GM12878 (cell line): ENCODE measurements at regions not wholly inside any gene's neighbourhood (a gene's known extent, or its start where the extent isn't known, plus 50 kb on each side); places are given as distances from the start of the nearest gene placed in this dataset.

Experiments used
- ATAC-seq: fragments of 200-7000 bp; cut with Tn5 transposase; 3 replicates; pipeline ENCODE4 v1.9.1; 2020; ENCODE audit warnings: mild to moderate bottlenecking, moderate library complexity
- BruUV-seq: library from RNA; stranded (reverse); fragments of 400-500 nt; replicated peaks from 2 replicates; lab custom pipeline; 2021; lab: Mats Ljungman, UMichigan
- CTCF ChIA-PET: fragments of 300-600 bp; sonication (Branson Sonifier 250); formaldehyde crosslinking; extraction: SDS; loops from one replicate; lab custom pipeline; 2021; ENCODE audit warnings: inconsistent platforms; lab: Yijun Ruan, JAX
- POLR2A ChIA-PET: fragments of 350-600 bp; formaldehyde crosslinking; extraction: SDS; loops from one replicate; lab custom pipeline; 2021; ENCODE audit warnings: inconsistent platforms; lab: Charles Lee
- RAD21 ChIA-PET: fragments of 300-600 bp; sonication (Branson Sonifier 250); formaldehyde crosslinking; loops from one replicate; lab custom pipeline; 2023; ENCODE audit warnings: antibody characterized with exemption; ENCODE audit not compliant: unreplicated experiment; lab: Charles Lee
- SMC1A ChIA-PET: fragments of 300-600 bp; sonication (Branson Sonifier 250); formaldehyde crosslinking; loops from one replicate; lab custom pipeline; 2023; ENCODE audit not compliant: unreplicated experiment, uncharacterized antibody; lab: Charles Lee
- DNase-seq: peaks from one replicate; pipeline ENCODE4 v3.0.0-alpha.2; 2011; ENCODE audit warnings: low read depth, low spot score
- FAIRE-seq: peaks from 3 replicates; lab custom pipeline; 2011; peaks lifted over from hg19 to GRCh38; lab: Jason Lieb, UNC
- H2AFZ ChIP-seq: 2 replicates; pipeline ENCODE4 v1.6.0; 2011; ENCODE audit warnings: low read depth, low read length, control low read depth; ENCODE audit not compliant: control insufficient read depth
- H3K27ac ChIP-seq: 2 replicates; pipeline ENCODE4 v1.5.1; 2011; ENCODE audit warnings: control low read depth; ENCODE audit not compliant: control insufficient read depth, insufficient read depth
- H3K27me3 ChIP-seq, 2 experiments: replicated peaks in 1 of 2; 2 replicates each; pipeline versions ENCODE4 v1.6.0 to v1.6.1; 2011; ENCODE audit warnings: low read length in 1 of 2; ENCODE audit not compliant: control insufficient read depth in 2 of 2, insufficient read depth in 2 of 2
- H3K36me3 ChIP-seq, 2 experiments: 2 replicates each; pipeline ENCODE4 v1.5.1; 2011; ENCODE audit warnings: low read length in 1 of 2; ENCODE audit not compliant: control insufficient read depth in 2 of 2, insufficient read depth in 2 of 2
- H3K4me1 ChIP-seq: 2 replicates; pipeline ENCODE4 v1.6.1; 2011; ENCODE audit warnings: mild to moderate bottlenecking, low read length, moderate library complexity, mixed read lengths; ENCODE audit not compliant: control insufficient read depth, insufficient read depth
- H3K4me2 ChIP-seq: 2 replicates; pipeline ENCODE4 v1.6.0; 2011; ENCODE audit warnings: control low read depth; ENCODE audit not compliant: control insufficient read depth, insufficient read depth
- H3K4me3 ChIP-seq: fragments of 200-600 bp; sonication (generic); 2 replicates; pipeline ENCODE4 v1.5.1; 2016
- H3K79me2 ChIP-seq: 2 replicates; pipeline ENCODE4 v1.6.0; 2011; ENCODE audit warnings: low read length; ENCODE audit not compliant: control insufficient read depth, insufficient read depth
- H3K9ac ChIP-seq: 2 replicates; pipeline ENCODE4 v1.8.0; 2011; ENCODE audit warnings: low read length, control low read depth, mixed read lengths; ENCODE audit not compliant: control insufficient read depth, insufficient read depth
- H3K9me3 ChIP-seq: replicated peaks from 3 replicates; pipeline ENCODE4 v1.5.1; 2011; ENCODE audit warnings: mild to moderate bottlenecking, low read length; ENCODE audit not compliant: control insufficient read depth, insufficient read depth
- H4K20me1 ChIP-seq: 2 replicates; pipeline ENCODE4 v1.6.0; 2011; ENCODE audit not compliant: control insufficient read depth, insufficient read depth
- CREB1 ChIP-seq: IDR thresholded peaks from 2 replicates; pipeline ENCODE4 v1.6.1; 2012; ENCODE audit warnings: low read depth, mild to moderate bottlenecking, inconsistent platforms
- WGBS: methylation state at CpG from one replicate; pipeline ENCODE4 v1.1.6; 2016; ENCODE audit warnings: low lambda C conversion rate; ENCODE audit not compliant: insufficient replicate concordance, insufficient coverage; ENCODE audit errors: missing lambda C conversion rate; 5-methylcytosine and 5-hydroxymethylcytosine counted together
- in situ Hi-C: fragments of 300-500 bp; cut with MboI; formaldehyde crosslinking; loops from 9 replicates; pipeline ENCODE4 v1.14.3; 2018; ENCODE audit warnings: mixed read lengths
- intact Hi-C: fragments of 100-400 bp; cut with micrococcal nuclease; formaldehyde crosslinking; loops from one replicate; pipeline ENCODE4 v1.14.2; 2022; ENCODE audit not compliant: unreplicated experiment
- TF ChIP-seq, protein P1 (sequence below): fragments of 450-650 bp; IDR thresholded peaks from 2 replicates; pipeline ENCODE4 v1.6.1; 2017; ENCODE audit warnings: mild to moderate bottlenecking, moderate library complexity

DNA sequence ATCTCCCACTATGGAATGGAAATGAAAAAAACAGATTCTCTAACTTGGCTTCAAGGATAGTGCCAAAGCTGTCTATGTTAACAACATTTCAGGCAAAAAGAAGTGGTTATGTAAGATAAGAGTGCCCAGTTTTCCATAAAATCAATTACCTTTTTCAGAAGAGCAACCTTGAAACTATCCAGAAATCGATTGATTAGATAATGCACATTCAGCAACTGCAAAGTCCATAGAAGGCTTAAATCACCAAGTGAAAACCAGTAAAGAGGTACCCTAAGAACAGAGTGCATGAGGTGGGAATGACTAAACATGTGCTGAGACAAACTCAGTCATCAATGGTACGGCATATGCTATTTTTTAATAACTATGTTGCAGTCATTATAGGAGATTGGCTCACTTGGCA, 71.9 kb upstream of the TNKS2 start (continued):
- TF ChIP-seq, protein P1, sequence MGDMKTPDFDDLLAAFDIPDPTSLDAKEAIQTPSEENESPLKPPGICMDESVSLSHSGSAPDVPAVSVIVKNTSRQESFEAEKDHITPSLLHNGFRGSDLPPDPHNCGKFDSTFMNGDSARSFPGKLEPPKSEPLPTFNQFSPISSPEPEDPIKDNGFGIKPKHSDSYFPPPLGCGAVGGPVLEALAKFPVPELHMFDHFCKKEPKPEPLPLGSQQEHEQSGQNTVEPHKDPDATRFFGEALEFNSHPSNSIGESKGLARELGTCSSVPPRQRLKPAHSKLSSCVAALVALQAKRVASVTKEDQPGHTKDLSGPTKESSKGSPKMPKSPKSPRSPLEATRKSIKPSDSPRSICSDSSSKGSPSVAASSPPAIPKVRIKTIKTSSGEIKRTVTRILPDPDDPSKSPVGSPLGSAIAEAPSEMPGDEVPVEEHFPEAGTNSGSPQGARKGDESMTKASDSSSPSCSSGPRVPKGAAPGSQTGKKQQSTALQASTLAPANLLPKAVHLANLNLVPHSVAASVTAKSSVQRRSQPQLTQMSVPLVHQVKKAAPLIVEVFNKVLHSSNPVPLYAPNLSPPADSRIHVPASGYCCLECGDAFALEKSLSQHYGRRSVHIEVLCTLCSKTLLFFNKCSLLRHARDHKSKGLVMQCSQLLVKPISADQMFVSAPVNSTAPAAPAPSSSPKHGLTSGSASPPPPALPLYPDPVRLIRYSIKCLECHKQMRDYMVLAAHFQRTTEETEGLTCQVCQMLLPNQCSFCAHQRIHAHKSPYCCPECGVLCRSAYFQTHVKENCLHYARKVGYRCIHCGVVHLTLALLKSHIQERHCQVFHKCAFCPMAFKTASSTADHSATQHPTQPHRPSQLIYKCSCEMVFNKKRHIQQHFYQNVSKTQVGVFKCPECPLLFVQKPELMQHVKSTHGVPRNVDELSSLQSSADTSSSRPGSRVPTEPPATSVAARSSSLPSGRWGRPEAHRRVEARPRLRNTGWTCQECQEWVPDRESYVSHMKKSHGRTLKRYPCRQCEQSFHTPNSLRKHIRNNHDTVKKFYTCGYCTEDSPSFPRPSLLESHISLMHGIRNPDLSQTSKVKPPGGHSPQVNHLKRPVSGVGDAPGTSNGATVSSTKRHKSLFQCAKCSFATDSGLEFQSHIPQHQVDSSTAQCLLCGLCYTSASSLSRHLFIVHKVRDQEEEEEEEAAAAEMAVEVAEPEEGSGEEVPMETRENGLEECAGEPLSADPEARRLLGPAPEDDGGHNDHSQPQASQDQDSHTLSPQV = no peak
- TF ChIP-seq, all 136 proteins: peak for 0

DNA sequence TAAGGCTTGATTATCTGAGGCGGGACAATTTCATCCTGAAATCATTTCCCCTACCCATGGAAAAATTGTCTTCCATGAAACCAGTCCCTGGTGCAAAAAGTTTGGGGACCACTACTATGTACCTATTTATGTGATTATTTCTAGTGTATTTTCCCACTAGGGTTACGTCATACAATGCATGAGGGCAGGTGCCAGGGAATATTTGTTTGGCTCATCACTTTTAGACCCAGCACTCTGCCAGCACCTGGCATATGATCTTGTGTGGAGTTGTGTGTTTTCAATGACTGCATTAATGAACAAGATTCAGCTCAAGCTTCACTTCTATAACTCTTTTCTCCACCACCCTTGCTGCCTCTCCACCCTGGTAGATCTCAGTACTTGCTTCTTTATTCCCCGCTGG, 73.3 kb upstream of the TNKS2 start:
- 28% methylated on average over 3 of the region's 3 CpGs for WGBS
- no peak overlapping the region for H3K4me2 ChIP-seq
- CTCF ChIA-PET = no interaction called here

More for the DNA sequence above, 73.3 kb upstream of the TNKS2 start:
- ATAC-seq (no peak), FAIRE-seq (no peak), DNase-seq (no peak)
- no peak for TF ChIP-seq CREB1
- Histone ChIP-seq H3K4me1 (no peaks in the 10 kb centered on the region), H3K4me3 (no peak overlapping the region), H3K9ac (no peak overlapping the region), H3K36me3 (no peaks in the 10 kb centered on the region), H4K20me1 (no peaks in the 10 kb centered on the region), H3K27me3 (peaks cover 0 to 2% of the 10 kb centered on the region in 2 experiments; a peak in 2 of 4 replicates), H3K27ac (no peak overlapping the region), H3K9me3 (no peaks in the 10 kb centered on the region), H2AFZ (no peak overlapping the region), H3K79me2 (no peaks in the 10 kb centered on the region)
- in situ Hi-C loops = no loop called here
- no TSS peak for BruUV-seq
- ChIA-PET POLR2A (no interaction called here), SMC1A (no interaction called here), RAD21 (no interaction called here)
- intact Hi-C loops = no loop called here
